Calu3 (cell line): ENCODE measurements at regions not wholly inside any gene's neighbourhood (a gene's known extent, or its start where the extent isn't known, plus 50 kb on each side); places are given as distances from the start of the nearest gene placed in this dataset.

Experiments
- BruUV-seq: library from RNA; stranded (reverse); fragments of 400-500 nt; replicated peaks from 2 replicates; lab custom pipeline; 2021; lab: Mats Ljungman, UMichigan
- CTCF ChIA-PET: fragments of 300-600 bp; sonication (Branson Sonifier 250); formaldehyde crosslinking; loops from one replicate; lab custom pipeline; 2022; ENCODE audit warnings: antibody characterized with exemption; lab: Charles Lee
- DNase-seq: peaks from one replicate; pipeline ENCODE4 v3.0.0; 2022
- H3K27ac Mint-ChIP-seq: one replicate; pipeline ENCODE4 v1.8.0; 2022; ENCODE audit warnings: mixed read lengths; ENCODE audit not compliant: unreplicated experiment
- H3K27me3 Mint-ChIP-seq: one replicate; pipeline ENCODE4 v1.8.0; 2022; ENCODE audit warnings: mixed read lengths; ENCODE audit not compliant: unreplicated experiment
- H3K36me3 Mint-ChIP-seq: one replicate; pipeline ENCODE4 v1.8.0; 2022; ENCODE audit warnings: mild to moderate bottlenecking, moderate library complexity, mixed read lengths; ENCODE audit not compliant: insufficient read depth, unreplicated experiment
- H3K4me1 Mint-ChIP-seq: one replicate; pipeline ENCODE4 v1.8.0; 2022; ENCODE audit warnings: mild to moderate bottlenecking, low read depth, mixed read lengths; ENCODE audit not compliant: unreplicated experiment
- H3K4me3 Mint-ChIP-seq: one replicate; pipeline ENCODE4 v1.8.0; 2022; ENCODE audit warnings: mild to moderate bottlenecking, low read depth, moderate library complexity, mixed read lengths; ENCODE audit not compliant: unreplicated experiment
- H3K9me3 Mint-ChIP-seq: one replicate; pipeline ENCODE4 v1.8.0; 2022; ENCODE audit warnings: low read depth, mixed read lengths; ENCODE audit not compliant: unreplicated experiment
- CTCF ChIP-seq: fragments of 200-600 bp; IDR thresholded peaks from one replicate; pipeline ENCODE4 v1.8.0; 2022; ENCODE audit warnings: antibody characterized with exemption; ENCODE audit not compliant: unreplicated experiment
- intact Hi-C: fragments of 100-400 bp; cut with micrococcal nuclease; formaldehyde crosslinking; loops from one replicate; pipeline ENCODE4 v1.10.0; 2022; ENCODE audit not compliant: unreplicated experiment

GRCh38 chrX:95945528-95945927 lies 739.1 kb upstream of the DIAPH2 start:
- CTCF ChIA-PET: no interaction called here
- BruUV-seq: no TSS peak
- intact Hi-C loops: no loop called here
- Mint-ChIP-seq H3K27ac (no peak overlapping the region), H3K27me3 (no peaks in the 10 kb centered on the region), H3K9me3 (peaks cover 9% of the 10 kb centered on the region), H3K36me3 (no peaks in the 10 kb centered on the region), H3K4me1 (no peaks in the 10 kb centered on the region), H3K4me3 (no peak overlapping the region)
- no peak for TF ChIP-seq CTCF
- no peak for DNase-seq

- no peak for DNase-seq
- Mint-ChIP-seq H3K9me3 (peaks cover 11% of the 10 kb centered on the region), H3K27me3 (no peaks in the 10 kb centered on the region), H3K4me3 (no peak overlapping the region), H3K27ac (no peak overlapping the region), H3K36me3 (no peaks in the 10 kb centered on the region), H3K4me1 (no peaks in the 10 kb centered on the region)
- intact Hi-C loops: no loop called here
- no TSS peak for BruUV-seq
- CTCF ChIA-PET: no interaction called here
- no peak for TF ChIP-seq CTCF
Observed at GRCh38 chrX:95949588-95949987, 735.1 kb upstream of the DIAPH2 start.

GRCh38 chrX:95950679-95951078 lies 734.0 kb upstream of the DIAPH2 start:
- no peak for DNase-seq
- H3K4me3 Mint-ChIP-seq: no peak overlapping the region
- TF ChIP-seq CTCF: no peak
- CTCF ChIA-PET: no interaction called here
- BruUV-seq: no TSS peak
- no peaks in the 10 kb centered on the region for H3K36me3 Mint-ChIP-seq
- no peaks in the 10 kb centered on the region for H3K4me1 Mint-ChIP-seq
- H3K9me3 Mint-ChIP-seq: peaks cover 11% of the 10 kb centered on the region
- no peaks in the 10 kb centered on the region for H3K27me3 Mint-ChIP-seq
- intact Hi-C loops: no loop called here
- H3K27ac Mint-ChIP-seq: no peak overlapping the region

- Mint-ChIP-seq H3K36me3 (no peaks in the 10 kb centered on the region), H3K27me3 (no peaks in the 10 kb centered on the region), H3K27ac (no peak overlapping the region), H3K4me3 (no peak overlapping the region), H3K9me3 (peaks cover 4% of the 10 kb centered on the region), H3K4me1 (no peaks in the 10 kb centered on the region)
- CTCF ChIA-PET: no interaction called here
- intact Hi-C loops: no loop called here
- no peak for TF ChIP-seq CTCF
- BruUV-seq: no TSS peak
- no peak for DNase-seq
Observed at GRCh38 chrX:95953564-95953963, 731.1 kb upstream of the DIAPH2 start.
